ENCODE measurements at regions not wholly inside any gene's neighbourhood (a gene's known extent, or its start where the extent isn't known, plus 50 kb on each side); places are given as distances from the start of the nearest gene placed in this dataset.
A peak's percentile ranks its signal among the peaks of the same experiment; 100 is the strongest.
"Not testable (repeated sequence)": the region's sequence is repeated elsewhere in the genome, so short reads cannot be mapped to it uniquely, and the experiment has no call there.

DNA sequence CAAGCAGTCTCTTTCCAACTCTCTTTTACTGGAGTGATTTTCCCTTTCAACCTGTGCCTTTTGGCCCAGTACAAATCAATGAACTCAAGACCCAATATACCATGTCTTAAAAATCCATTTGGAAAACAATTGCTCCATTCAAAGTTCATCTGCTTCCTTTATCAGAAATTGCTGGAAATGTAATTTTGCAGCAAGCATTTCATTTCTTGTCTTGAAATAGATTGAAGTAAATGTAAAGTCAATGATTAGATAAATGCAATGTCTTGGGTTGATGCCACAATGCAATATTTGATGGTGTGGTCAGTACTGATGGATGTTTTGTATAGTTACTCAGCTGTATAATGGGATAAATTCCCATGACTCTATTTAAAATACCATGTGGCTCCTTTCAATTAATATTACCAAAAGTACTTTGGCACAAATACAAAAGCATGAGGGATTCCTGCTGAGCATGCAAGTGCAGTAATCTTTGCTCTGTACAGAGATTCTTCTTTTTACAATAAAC is 707.7 kb upstream of the NOVA1 start:
- no peak for DNase-seq
- ATAC-seq: no peak
- intact Hi-C loops (cut with DNase I): no loop called here

DNA sequence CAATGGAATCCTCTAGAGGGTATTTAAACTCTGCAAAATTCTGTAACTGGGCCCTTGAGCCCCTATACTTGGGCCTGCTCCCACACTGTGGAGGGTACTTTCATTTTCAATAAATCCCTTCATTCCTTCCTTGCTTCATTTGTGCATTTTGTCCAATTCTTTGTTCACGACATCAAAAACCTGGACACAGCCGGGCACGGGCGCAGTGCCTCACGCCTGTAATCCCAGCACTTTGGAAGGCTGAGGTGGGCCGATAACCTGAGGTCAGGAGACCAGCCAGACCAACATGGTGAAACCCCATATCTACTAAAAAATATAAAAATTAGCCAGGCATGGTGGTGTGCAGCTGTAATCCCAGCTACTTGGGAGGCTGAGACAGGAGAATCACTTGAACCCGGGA is 714.9 kb upstream of the NOVA1 start:
- DNase-seq; ATAC-seq; intact Hi-C loops (cut with DNase I): not testable (repeated sequence)

DNA sequence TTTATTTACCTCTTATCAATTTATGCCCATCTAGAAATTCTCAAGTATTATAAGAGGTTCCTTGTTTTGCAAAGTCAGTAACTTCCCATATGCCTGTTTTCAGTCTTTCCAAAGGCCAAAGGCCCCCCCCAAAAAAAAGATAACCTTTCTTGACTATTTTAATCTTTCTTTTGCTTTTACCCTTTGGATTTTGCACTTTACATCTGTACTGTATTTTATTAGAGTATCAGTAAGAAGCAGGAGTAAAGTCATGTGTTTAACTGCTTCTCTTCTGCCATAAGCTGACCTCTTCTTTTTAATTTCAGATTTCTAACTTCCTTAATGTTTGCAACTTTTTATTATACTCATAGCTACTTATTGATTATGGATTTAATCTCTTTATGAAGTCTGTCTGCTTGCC is 716.4 kb upstream of the NOVA1 start:
- DNase-seq (no peak), ATAC-seq (no peak)
- intact Hi-C loops (cut with DNase I): no loop called here

DNA sequence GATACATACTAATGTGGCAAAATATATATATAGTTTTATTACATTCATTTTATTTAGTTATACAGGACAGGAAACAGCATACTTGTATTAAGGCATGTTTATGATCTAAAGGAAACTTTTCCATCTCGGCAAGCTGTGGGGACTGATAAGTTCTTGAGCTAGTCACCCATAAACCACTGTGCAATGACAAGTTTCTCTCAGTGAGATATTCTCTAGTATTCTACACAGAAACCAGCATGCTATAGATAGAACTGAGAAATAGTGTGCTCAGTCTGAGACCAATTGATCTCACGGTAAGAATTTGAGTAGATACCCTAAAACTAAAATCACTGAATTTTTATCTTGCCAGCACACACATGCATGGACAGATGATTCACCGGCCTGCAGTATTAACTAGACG is 717.6 kb upstream of the NOVA1 start:
- intact Hi-C loops (cut with DNase I): no loop called here
- DNase-seq (no peak), ATAC-seq (no peak)

DNA sequence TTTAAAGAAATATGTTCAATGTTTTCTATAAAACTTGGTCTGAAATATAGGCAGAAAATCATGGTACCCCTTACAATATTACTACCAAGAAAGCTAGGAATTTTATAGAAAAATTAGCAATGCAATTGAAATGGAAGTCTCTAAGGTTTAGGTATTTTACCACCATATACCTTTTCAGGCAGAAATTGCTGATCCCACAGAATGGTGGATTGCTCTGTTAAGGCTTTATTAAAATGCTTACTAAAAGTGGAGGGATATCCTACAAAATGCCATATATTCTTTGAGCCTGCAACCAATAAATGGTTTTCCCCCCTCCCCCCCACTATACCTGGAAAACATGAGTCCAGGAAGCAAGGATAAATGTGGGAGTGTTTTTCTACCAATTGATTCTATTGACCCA is 718.1 kb upstream of the NOVA1 start:
- ATAC-seq (no peak), DNase-seq (no peak)
- intact Hi-C loops (cut with DNase I): no loop called here

DNA sequence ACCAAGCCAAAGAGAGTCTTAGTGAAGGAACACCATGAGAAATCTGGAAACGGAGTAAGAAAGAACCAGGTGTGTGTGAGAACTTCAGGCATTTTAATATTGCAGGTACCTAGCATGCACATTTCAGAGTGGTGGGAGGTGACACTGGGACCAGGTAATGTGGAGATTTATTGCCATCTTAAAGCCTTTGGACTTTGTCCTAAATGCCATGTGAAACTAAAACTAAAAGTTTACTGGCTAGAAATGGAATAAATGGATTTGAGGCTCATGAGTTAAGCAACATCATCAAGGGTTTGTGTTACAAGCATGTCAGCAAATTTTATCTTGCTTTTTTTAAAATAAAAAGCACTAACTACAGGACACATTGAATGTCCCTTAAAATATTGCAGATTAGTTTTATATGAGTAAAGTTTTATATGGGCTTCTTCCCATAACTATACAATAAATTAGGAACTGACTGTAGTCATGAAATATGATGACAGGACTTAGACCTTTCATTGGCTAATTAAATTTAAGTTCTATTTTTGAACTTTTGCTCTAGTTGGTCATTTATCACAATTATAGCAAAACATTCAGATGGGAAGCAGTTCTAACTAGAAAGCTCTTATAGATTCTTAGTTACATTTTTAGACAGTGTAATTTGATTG is 721.1 kb upstream of the NOVA1 start:
- no peak for DNase-seq
- no peak for ATAC-seq
- intact Hi-C loops (cut with DNase I): no loop called here

DNA sequence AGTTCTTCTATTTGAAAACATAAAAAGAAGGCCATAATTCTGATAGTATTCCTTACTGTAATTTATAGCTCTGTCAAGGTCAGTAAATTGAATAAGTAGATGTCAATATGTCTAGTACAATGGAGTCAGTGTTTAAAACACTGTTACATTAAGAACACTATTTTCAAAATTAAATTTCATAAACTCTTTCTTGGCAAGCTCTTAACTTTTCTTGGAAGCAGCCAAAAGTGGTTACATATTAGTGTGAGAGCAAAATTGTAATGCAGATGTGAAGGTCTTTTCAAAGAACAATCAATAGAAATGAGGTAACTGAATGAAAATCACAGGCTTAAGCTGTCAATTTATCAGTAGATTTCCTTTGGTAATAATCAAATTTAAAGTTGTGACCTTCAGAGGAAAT is 722.4 kb upstream of the NOVA1 start:
- intact Hi-C loops (cut with DNase I): no loop called here
- ATAC-seq: no peak
- DNase-seq: no peak

DNA sequence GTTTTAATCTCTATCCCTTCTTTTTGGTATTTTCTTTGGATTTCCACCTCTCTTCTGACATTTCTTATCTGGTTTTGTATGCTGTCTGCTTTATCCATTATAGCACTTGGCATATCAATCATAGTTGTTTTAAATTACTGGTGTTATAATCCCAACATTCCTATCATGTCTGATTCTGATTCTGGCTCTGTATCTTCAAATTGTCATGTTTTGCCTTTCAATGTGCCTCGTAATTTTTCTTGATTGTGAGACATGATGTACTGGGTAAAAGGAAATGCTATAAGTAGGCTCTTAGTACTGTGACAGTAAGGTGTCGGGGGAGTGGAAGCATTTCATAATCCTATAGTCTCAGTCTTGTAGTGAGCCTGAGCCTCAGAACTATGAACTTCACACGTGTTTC is 729.3 kb upstream of the NOVA1 start:
- ATAC-seq: no peak
- no peak for DNase-seq
- intact Hi-C loops (cut with DNase I): no loop called here

DNA sequence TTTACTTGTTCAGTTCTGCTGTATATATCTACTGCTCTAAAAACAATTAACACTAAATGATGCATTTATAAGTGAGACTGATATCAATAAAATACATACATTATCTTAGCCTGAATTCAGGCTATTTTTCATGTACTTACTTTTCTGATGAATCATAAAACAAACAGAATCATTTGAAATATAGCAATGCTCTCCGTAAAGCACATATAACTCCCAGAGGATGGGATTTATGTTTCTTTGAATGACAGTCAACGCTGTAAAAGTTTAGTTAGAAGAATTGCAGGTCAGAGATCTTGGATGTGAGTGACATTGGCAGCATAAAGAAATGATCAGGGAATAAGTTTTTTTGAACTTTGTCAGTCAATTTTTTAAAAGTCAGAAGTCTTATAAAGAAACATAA is 740.2 kb upstream of the NOVA1 start:
- ATAC-seq (no peak), DNase-seq (no peak)
- intact Hi-C loops (cut with DNase I): no loop called here

DNA sequence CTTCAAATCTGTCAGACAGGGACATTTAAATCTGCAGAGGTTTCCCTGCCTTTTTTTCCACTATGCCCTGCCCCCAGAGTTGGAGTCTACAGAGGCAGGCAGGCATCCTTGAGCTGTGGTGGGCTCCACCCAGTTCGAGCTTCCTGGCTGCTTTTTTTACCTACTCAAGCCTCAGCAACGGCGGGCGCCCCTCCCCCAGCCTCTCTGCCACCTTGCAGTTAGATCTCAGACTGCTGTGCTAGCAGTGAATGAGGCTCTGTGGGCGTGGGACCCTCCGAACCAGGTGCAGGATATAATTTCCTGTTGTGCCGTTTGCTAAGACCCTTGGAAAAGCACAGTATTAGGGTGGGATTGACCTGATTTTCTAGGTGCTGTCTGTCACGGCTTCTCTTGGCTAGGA is 765.2 kb upstream of the NOVA1 start:
- DNase-seq; intact Hi-C loops (cut with DNase I); ATAC-seq: not testable (repeated sequence)

DNA sequence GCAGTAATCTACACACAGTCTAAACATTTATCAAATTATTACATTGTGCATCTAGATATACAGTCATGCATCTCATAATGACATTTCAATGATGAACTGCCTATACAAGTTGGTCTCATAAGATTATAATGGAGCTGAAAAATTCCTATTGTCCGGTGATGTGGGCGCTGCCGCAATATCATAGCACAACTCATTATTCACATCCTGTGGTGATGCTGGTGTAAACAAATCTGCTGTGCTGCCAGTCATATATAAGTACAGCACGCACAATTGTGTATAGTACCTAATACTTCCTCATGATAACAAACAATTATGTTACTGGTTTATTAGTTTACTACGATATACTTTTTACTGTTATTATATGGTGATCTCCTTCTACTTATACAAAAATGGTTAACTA is 768.8 kb upstream of the NOVA1 start:
- DNase-seq: no peak
- intact Hi-C loops (cut with DNase I): no loop called here
- no peak for ATAC-seq

DNA sequence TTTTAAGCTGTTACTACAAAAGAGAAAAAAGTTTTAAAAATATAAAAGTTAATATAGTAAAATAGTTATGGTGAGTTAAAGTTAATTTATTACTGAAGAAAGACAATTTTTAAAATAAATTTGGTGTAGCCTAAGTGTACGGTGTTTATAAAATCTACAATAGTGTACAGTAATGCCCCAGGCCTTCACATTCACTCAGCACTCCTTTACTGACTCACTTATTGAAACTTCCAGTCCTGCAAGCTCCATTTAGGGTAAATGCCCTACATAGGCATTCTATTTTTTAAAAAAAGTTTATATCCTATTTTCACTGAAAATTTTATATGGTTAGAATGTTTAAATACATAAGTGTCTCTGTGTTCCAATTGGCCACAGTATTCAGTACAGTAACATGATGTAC is 769.5 kb upstream of the NOVA1 start:
- no peak for DNase-seq
- intact Hi-C loops (cut with DNase I): no loop called here
- no peak for ATAC-seq

DNA sequence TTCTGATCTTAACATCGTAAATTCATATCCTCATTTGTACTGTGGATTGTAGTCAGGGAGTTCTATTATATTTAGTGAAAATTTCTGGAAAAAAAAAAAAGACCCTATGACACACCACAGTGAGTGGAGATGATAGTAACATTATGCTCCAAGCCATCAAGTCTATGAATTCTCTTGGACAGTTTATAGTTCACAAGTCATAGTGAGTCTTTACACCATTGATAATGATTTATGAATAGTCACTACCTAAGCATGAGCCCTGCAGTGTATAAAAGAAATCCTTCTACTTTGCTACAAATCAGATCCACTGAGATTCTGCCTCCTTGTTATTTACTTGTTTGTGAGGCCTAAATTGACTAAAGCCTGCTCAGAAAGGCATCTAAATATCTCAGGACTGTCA is 772.2 kb upstream of the NOVA1 start:
- DNase-seq (no peak), ATAC-seq (no peak)
- intact Hi-C loops (cut with DNase I): no loop called here

DNA sequence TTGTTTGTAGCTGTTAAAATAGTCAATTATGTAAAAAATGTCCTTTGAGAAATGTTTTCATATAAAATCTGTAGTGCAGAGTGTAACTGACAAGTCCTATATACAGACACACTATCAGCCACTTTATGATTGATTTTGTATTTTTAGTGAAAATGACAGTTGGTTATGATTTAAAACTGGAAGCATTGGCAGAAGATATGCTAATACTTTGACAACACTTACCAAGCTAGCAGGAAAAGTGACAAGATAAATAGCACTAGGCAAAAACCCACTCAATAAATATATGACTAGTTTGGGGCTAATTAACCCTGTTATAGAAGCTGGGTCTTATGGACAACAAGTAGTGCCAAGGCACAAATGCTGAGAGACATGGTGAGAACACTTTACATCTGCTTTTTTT is 772.9 kb upstream of the NOVA1 start:
- intact Hi-C loops (cut with DNase I): no loop called here
- DNase-seq (no peak), ATAC-seq (no peak)

DNA sequence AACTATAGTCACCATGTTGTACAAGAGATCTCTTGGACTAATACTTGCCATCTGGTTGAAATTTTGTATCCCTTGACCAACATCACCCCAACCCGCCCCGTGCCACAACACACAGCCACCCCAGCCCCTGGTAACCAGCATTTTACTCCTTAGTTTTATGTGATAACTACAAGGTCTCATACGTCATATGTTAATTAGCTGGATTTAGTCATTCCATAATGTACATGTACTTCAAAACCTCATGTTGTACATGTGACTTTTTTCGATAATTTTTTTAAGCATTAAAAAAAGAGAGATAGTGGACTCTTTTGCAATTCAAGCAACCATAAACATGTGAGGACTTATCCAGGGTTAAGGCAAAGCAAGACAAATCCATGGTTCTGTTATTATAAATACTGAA is 773.4 kb upstream of the NOVA1 start:
- intact Hi-C loops (cut with DNase I): no loop called here
- ATAC-seq (no peak), DNase-seq (no peak)

DNA sequence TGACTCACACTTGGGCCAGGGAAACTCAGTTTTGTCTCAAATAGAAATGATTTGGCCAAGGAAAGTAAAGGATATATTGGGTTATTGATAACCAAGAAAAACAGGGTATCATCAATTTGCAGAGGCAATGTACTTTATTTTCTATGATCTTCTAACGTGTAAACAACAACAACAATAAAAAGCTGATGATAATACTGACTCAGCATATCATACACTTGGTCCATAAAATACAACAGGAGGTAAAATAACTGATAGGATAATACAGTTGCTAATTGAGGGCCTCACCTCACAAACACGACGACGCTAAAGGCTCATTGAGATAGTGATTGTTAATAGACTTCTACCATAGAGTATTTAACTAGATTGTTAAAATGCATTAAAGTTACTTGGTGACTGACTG is 774.0 kb upstream of the NOVA1 start:
- DNase-seq (no peak), ATAC-seq (no peak)
- intact Hi-C loops (cut with DNase I): no loop called here

DNA sequence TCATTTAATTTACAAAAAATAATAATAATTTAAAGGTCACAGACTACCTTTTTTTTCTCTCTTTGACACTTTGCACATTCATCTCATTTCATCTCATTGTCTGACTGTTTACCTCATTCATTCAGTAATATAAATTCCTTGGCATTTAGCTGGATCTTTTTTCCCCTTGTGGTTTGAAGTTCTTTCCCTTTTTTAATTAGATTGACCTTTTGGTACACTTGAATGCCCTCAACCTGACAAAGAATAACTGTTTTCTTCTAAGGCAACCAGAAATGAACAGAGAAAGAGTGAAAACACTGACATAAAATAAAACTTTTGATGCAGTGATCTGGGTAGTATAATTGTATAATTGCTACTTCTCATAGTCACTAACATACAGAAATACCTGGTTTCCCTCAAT is 774.9 kb upstream of the NOVA1 start:
- DNase-seq (no peak), ATAC-seq (no peak)
- intact Hi-C loops (cut with DNase I): no loop called here

DNA sequence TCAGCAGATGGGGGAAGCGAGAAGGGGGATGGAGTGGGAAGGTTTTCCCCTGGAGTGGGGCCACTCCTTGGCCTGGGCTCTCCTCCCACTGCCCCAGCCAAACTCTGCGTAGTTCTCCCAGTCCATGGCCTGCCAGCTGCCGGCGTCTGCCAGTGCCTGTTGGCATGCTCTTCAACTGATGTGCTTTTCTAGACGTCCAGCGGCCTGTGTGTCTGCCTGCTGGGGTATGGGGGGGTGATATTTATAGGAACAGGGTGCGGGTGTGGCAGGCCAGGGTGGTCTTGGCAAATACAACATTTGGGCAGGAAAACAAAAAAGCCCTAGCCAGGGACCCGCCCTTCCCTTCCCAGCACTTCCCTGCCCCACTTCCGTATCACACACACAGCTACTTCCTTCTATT is 786.3 kb upstream of the NOVA1 start:
- DNase-seq: no peak
- no peak for ATAC-seq
- intact Hi-C loops (cut with DNase I): no loop called here

DNA sequence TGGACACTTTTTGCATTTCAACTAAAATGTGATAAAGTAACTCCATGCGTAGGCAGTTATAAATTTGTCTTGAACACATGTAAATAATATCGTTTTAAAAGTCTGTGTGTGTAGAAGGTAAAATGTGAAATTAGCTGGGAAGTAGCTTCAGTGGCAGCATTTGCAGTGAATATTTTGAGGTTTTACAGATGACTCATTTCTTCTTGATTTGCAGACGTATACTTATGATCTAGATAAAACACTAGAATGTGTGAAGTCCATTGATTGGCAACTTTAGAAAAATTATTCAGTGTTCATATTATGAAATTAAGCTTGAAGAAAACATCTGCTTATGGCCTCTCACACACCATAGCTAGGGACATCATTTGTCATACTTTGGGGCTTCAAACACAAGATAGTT is 788.6 kb upstream of the NOVA1 start:
- DNase-seq: no peak
- intact Hi-C loops (cut with DNase I): no loop called here
- no peak for ATAC-seq

DNA sequence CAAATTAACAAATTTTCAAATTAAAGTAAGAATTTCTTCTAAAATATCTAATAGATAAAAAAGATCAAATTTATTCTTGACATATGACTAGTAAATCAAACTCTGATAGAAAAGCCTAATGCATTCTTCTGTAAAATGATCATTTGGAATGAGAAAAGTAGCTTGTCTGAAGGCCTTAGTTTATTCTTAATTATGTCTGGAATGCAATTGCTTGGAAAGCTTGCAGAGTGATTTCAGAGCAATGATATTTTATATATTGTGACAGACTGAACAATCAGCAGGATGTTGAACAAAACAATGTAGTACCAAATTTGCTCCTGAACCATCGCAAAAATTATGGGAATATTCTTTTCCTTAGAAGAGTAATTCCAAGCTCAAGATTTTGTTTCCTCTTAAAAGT is 789.6 kb upstream of the NOVA1 start:
- ATAC-seq (no peak), DNase-seq (no peak)
- intact Hi-C loops (cut with DNase I): no loop called here

DNA sequence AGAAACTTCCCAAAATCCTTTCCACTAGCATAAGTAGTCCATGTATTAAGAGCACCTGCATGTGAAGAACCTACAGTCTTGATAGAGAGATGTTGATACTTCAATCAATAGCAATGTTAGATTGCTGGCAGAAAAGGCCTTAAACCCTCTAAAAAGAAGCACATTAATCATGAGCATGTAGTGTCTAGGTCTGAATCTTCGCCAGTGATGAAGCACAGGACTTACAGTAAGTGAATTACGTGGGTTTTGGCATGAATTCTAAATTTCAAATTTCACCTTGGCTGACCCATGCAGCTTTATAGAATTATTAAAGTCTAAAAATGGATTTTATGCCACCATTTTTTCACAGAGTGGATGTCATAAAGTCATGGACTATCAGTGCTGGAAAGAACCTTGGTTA is 791.6 kb upstream of the NOVA1 start:
- ATAC-seq: peak in 1 of 2 donors; percentile 29
- DNase-seq: no peak
- intact Hi-C loops (cut with DNase I): no loop called here

DNA sequence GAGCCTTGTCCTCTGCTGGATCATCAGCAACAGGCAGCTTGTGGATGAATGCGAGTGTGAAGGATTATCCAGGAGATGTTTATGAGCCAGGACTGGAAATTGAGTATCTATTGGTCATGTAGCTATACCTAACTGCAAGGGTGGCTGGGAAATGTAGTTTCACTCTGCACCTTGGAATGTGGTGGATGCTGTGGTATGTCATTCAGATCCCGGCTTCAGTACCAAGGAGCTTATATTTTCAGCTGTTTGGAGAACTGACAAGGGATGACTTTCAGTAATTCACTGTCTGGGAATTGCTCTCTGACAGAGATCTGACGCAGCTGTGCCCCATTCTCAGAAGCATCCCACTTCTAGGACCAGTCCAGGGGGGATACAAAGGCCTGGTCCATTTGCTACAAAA is 792.3 kb upstream of the NOVA1 start:
- no peak for ATAC-seq

More for the DNA sequence above, 792.3 kb upstream of the NOVA1 start:
- DNase-seq: no peak
- intact Hi-C loops (cut with DNase I): no loop called here

Measured in left cardiac atrium (tissue), 4 donors.